ENCODE measurements at regions not wholly inside any gene's neighbourhood (a gene's known extent, or its start where the extent isn't known, plus 50 kb on each side); places are given as distances from the start of the nearest gene placed in this dataset.

GRCh38 chr14:86027144-86027543, 497.2 kb downstream of the FLRT2 start:
- no peak for TF ChIP-seq CTCF (IDR thresholded peaks at IDR 0.05)
- no peak for TF ChIP-seq POLR2AphosphoS5 (IDR thresholded peaks at IDR 0.05; ENCODE audit: low read depth, low read length)
- TF ChIP-seq REST (IDR thresholded peaks at IDR 0.05; ENCODE audit: insufficient read depth in 1 of 2, low read depth in 2 of 2, low read length in 1 of 2), result no peak
- TF ChIP-seq TCF7L2 (IDR thresholded peaks at IDR 0.05; ENCODE audit: low read depth, low read length), result no peak
- no peak for TF ChIP-seq SIN3A (IDR thresholded peaks at IDR 0.05; ENCODE audit: borderline replicate concordance, insufficient read depth, low read depth, low read length)

Measured in Panc1 (cell line).